Naive B cell (primary cell): ENCODE measurements at regions not wholly inside any gene's neighbourhood (a gene's known extent, or its start where the extent isn't known, plus 50 kb on each side); places are given as distances from the start of the nearest gene placed in this dataset.
"Not testable (repeated sequence)": the region's sequence is repeated elsewhere in the genome, so short reads cannot be mapped to it uniquely, and the experiment has no call there.

Experiments used
- ATAC-seq, 2 donors: fragments of 150-1000 bp; cut with Tn5 transposase; 2 replicates each; pipeline ENCODE4 v1.10.0; 2021; ENCODE audit warnings: low read depth in 2 of 2, mild to moderate bottlenecking in 2 of 2, moderate library complexity in 2 of 2
- DNase-seq: peaks from one replicate; pipeline ENCODE4 v3.0.0; 2022
- H3K27ac Mint-ChIP-seq, 6 donors: one replicate each; pipeline ENCODE4 v1.8.0; 2020 to 2022; ENCODE audit warnings: mild to moderate bottlenecking in 6 of 6, mixed read lengths in 6 of 6, moderate library complexity in 5 of 6, inconsistent platforms in 2 of 6
- H3K27me3 Mint-ChIP-seq, 3 donors: one replicate each; pipeline ENCODE4 v1.8.0; 2021 to 2022; ENCODE audit warnings: mixed read lengths in 3 of 3, mild to moderate bottlenecking in 1 of 3
- H3K36me3 Mint-ChIP-seq, 2 donors: one replicate each; pipeline ENCODE4 v1.8.0; 2020 to 2022; ENCODE audit warnings: mixed read lengths in 2 of 2, inconsistent platforms in 1 of 2, mild to moderate bottlenecking in 1 of 2
- H3K4me1 Mint-ChIP-seq, 3 donors: one replicate each; pipeline ENCODE4 v1.8.0; 2020 to 2022; ENCODE audit warnings: mixed read lengths in 3 of 3, inconsistent platforms in 1 of 3, mild to moderate bottlenecking in 1 of 3, moderate library complexity in 1 of 3
- H3K4me3 Mint-ChIP-seq, 8 donors: one replicate each; pipeline ENCODE4 v1.8.0; 2020 to 2022; ENCODE audit warnings: mild to moderate bottlenecking in 8 of 8, mixed read lengths in 8 of 8, moderate library complexity in 8 of 8, inconsistent platforms in 2 of 8
- H3K9me3 Mint-ChIP-seq, 7 donors: one replicate each; pipeline ENCODE4 v1.8.0; 2020 to 2022; ENCODE audit warnings: mixed read lengths in 7 of 7, mild to moderate bottlenecking in 5 of 7, inconsistent platforms in 2 of 7, moderate library complexity in 1 of 7

- Mint-ChIP-seq H3K27me3 (peaks cover 0 to 9% (median 0%) of the 10 kb centered on the region in 3 donors), H3K9me3 (peaks cover 0 to 24% (median 13%) of the 10 kb centered on the region in 7 donors), H3K4me1 (no peaks in the 10 kb centered on the region), H3K27ac (peak overlapping the region in 2 of 6 donors; percentile 20 to 92), H3K4me3 (no peak overlapping the region), H3K36me3 (peaks cover 0 to 9% of the 10 kb centered on the region in 2 donors)
- no peak for DNase-seq
- ATAC-seq, result no peak
Observed at GRCh38 chrX:526295-527224, 104.0 kb upstream of the SHOX start.

- no peak overlapping the region for H3K4me3 Mint-ChIP-seq
- no peaks in the 10 kb centered on the region for H3K36me3 Mint-ChIP-seq
- no peak for DNase-seq
- peaks cover 3 to 16% (median 10%) of the 10 kb centered on the region in 7 donors for H3K9me3 Mint-ChIP-seq
- no peak overlapping the region for H3K27ac Mint-ChIP-seq
- no peak for ATAC-seq
- H3K27me3 Mint-ChIP-seq, result peaks cover 0 to 9% (median 6%) of the 10 kb centered on the region in 3 donors
- H3K4me1 Mint-ChIP-seq, result no peaks in the 10 kb centered on the region
Observed at GRCh38 chrX:530726-531610, 99.6 kb upstream of the SHOX start.

- Mint-ChIP-seq H3K4me3 (no peak overlapping the region), H3K36me3 (no peaks in the 10 kb centered on the region), H3K27me3 (peaks cover 0 to 9% (median 6%) of the 10 kb centered on the region in 3 donors), H3K4me1 (no peaks in the 10 kb centered on the region), H3K27ac (no peak overlapping the region), H3K9me3 (peaks cover 0 to 10% (median 6%) of the 10 kb centered on the region in 7 donors)
- no peak for ATAC-seq
- no peak for DNase-seq
Observed at GRCh38 chrX:531611-531936, 99.0 kb upstream of the SHOX start.

GRCh38 chrX:534804-535203, 95.8 kb upstream of the SHOX start:
- no peaks in the 10 kb centered on the region for H3K4me1 Mint-ChIP-seq
- DNase-seq, result no peak
- no peak overlapping the region for H3K4me3 Mint-ChIP-seq
- H3K9me3 Mint-ChIP-seq, result peaks cover 2 to 9% (median 5%) of the 10 kb centered on the region in 7 donors
- peak overlapping the region in 1 of 6 donors; percentile 89 for H3K27ac Mint-ChIP-seq
- H3K27me3 Mint-ChIP-seq, result peaks cover 0 to 9% (median 6%) of the 10 kb centered on the region in 3 donors
- no peaks in the 10 kb centered on the region for H3K36me3 Mint-ChIP-seq
- no peak for ATAC-seq

- Mint-ChIP-seq H3K9me3 (peaks cover 0 to 10% (median 8%) of the 10 kb centered on the region in 7 donors), H3K36me3 (no peaks in the 10 kb centered on the region), H3K4me3 (no peak overlapping the region), H3K27me3 (peaks cover 0 to 9% (median 6%) of the 10 kb centered on the region in 3 donors), H3K4me1 (no peaks in the 10 kb centered on the region), H3K27ac (no peak overlapping the region)
- no peak for DNase-seq
- no peak for ATAC-seq
Observed at GRCh38 chrX:536616-537015, 94.0 kb upstream of the SHOX start.

GRCh38 chrX:537151-537550, 93.4 kb upstream of the SHOX start:
- H3K36me3 Mint-ChIP-seq, result no peaks in the 10 kb centered on the region
- peaks cover 0 to 9% (median 6%) of the 10 kb centered on the region in 3 donors for H3K27me3 Mint-ChIP-seq
- ATAC-seq (no peak), DNase-seq (no peak)
- H3K27ac Mint-ChIP-seq, result no peak overlapping the region
- no peak overlapping the region for H3K4me3 Mint-ChIP-seq
- no peaks in the 10 kb centered on the region for H3K4me1 Mint-ChIP-seq
- H3K9me3 Mint-ChIP-seq, result peaks cover 0 to 10% (median 10%) of the 10 kb centered on the region in 7 donors

- H3K27ac Mint-ChIP-seq, result peak overlapping the region in 1 of 6 donors; percentile 31
- H3K4me1 Mint-ChIP-seq, result no peaks in the 10 kb centered on the region
- peaks cover 0 to 9% (median 6%) of the 10 kb centered on the region in 3 donors for H3K27me3 Mint-ChIP-seq
- DNase-seq, result no peak
- no peak overlapping the region for H3K4me3 Mint-ChIP-seq
- H3K9me3 Mint-ChIP-seq, result peaks cover 0 to 12% (median 10%) of the 10 kb centered on the region in 7 donors
- ATAC-seq, result no peak
- H3K36me3 Mint-ChIP-seq, result no peaks in the 10 kb centered on the region
Observed at GRCh38 chrX:538311-538710, 92.3 kb upstream of the SHOX start.

- H3K27ac Mint-ChIP-seq, H3K4me1 Mint-ChIP-seq, H3K4me3 Mint-ChIP-seq, DNase-seq, H3K27me3 Mint-ChIP-seq, ATAC-seq, H3K36me3 Mint-ChIP-seq: not testable (repeated sequence)
- H3K9me3 Mint-ChIP-seq, result peaks cover 0 to 15% (median 7%) of the 10 kb centered on the region in 7 donors
Observed at GRCh38 chrX:541006-541405, 89.6 kb upstream of the SHOX start.

GRCh38 chrX:542179-542578, 88.4 kb upstream of the SHOX start:
- Mint-ChIP-seq H3K4me3 (no peak overlapping the region), H3K36me3 (no peaks in the 10 kb centered on the region), H3K4me1 (no peaks in the 10 kb centered on the region), H3K27ac (no peak overlapping the region), H3K27me3 (no peaks in the 10 kb centered on the region), H3K9me3 (peaks cover 2 to 19% (median 7%) of the 10 kb centered on the region in 7 donors)
- ATAC-seq, result no peak
- no peak for DNase-seq

GRCh38 chrX:545452-545885, 85.1 kb upstream of the SHOX start:
- H3K27me3 Mint-ChIP-seq, result no peaks in the 10 kb centered on the region
- H3K36me3 Mint-ChIP-seq, result peaks cover 0 to 9% of the 10 kb centered on the region in 2 donors
- DNase-seq (no peak), ATAC-seq (no peak)
- H3K4me3 Mint-ChIP-seq, result no peak overlapping the region
- no peak overlapping the region for H3K27ac Mint-ChIP-seq
- peaks cover 0 to under 1% (median 0%) of the 10 kb centered on the region in 3 donors for H3K4me1 Mint-ChIP-seq
- H3K9me3 Mint-ChIP-seq, result peaks cover 6 to 24% (median 17%) of the 10 kb centered on the region in 7 donors

- peaks cover 6 to 40% (median 15%) of the 10 kb centered on the region in 7 donors for H3K9me3 Mint-ChIP-seq
- peak overlapping the region in 1 of 6 donors; percentile 86 for H3K27ac Mint-ChIP-seq
- H3K4me3 Mint-ChIP-seq, result no peak overlapping the region
Observed at GRCh38 chrX:550514-550913, 80.1 kb upstream of the SHOX start.

GRCh38 chrX:551306-551705, 79.3 kb upstream of the SHOX start:
- H3K9me3 Mint-ChIP-seq, result peaks cover 6 to 40% (median 15%) of the 10 kb centered on the region in 7 donors
- DNase-seq, result no peak
- no peak for ATAC-seq
- H3K27ac Mint-ChIP-seq, result peak overlapping the region in 1 of 6 donors; percentile 52
- no peak overlapping the region for H3K4me3 Mint-ChIP-seq
- H3K36me3 Mint-ChIP-seq, result peaks cover 0 to 21% of the 10 kb centered on the region in 2 donors
- peaks cover 0 to 3% (median 0%) of the 10 kb centered on the region in 3 donors for H3K4me1 Mint-ChIP-seq
- no peaks in the 10 kb centered on the region for H3K27me3 Mint-ChIP-seq

More at GRCh38 chrX:550514-550913, 80.1 kb upstream of the SHOX start:
- peaks cover 0 to 3% (median 0%) of the 10 kb centered on the region in 3 donors for H3K4me1 Mint-ChIP-seq
- H3K27me3 Mint-ChIP-seq, result no peaks in the 10 kb centered on the region
- ATAC-seq (no peak), DNase-seq (no peak)
- peaks cover 0 to 21% of the 10 kb centered on the region in 2 donors for H3K36me3 Mint-ChIP-seq

GRCh38 chrX:552496-552895, 78.1 kb upstream of the SHOX start:
- H3K9me3 Mint-ChIP-seq, result peaks cover 6 to 36% (median 12%) of the 10 kb centered on the region in 7 donors
- H3K27ac Mint-ChIP-seq, result no peak overlapping the region
- peaks cover 0 to 3% (median 0%) of the 10 kb centered on the region in 3 donors for H3K4me1 Mint-ChIP-seq

More at GRCh38 chrX:552496-552895, 78.1 kb upstream of the SHOX start:
- Mint-ChIP-seq H3K27me3 (no peaks in the 10 kb centered on the region), H3K4me3 (no peak overlapping the region), H3K36me3 (peaks cover 0 to 21% of the 10 kb centered on the region in 2 donors)
- ATAC-seq (no peak), DNase-seq (no peak)
